B cell (primary cell): ENCODE measurements at regions not wholly inside any gene's neighbourhood (a gene's known extent, or its start where the extent isn't known, plus 50 kb on each side); places are given as distances from the start of the nearest gene placed in this dataset.

Experiments
- ATAC-seq: fragments of 200-7000 bp; cut with Tn5 transposase; one replicate; pipeline ENCODE4 v1.10.0; 2021; ENCODE audit warnings: low read depth, mild to moderate bottlenecking, moderate number of reproducible peaks, moderate library complexity
- CTCF ChIA-PET: fragments of 350-600 bp; sonication (Branson Sonifier 250); formaldehyde crosslinking; loops from one replicate; lab custom pipeline; 2021; ENCODE audit warnings: antibody characterized with exemption, inconsistent platforms; lab: Charles Lee
- POLR2A ChIA-PET: fragments of 350-600 bp; sonication (Branson Sonifier 250); formaldehyde crosslinking; loops from one replicate; lab custom pipeline; 2021; ENCODE audit warnings: antibody characterized with exemption; lab: Charles Lee
- DNase-seq: peaks from one replicate; pipeline ENCODE4 v3.0.0; 2013
- H2AFZ ChIP-seq: 2 replicates; pipeline ENCODE4 v1.6.1; 2012; ENCODE audit warnings: mild to moderate bottlenecking, low read depth, low read length; ENCODE audit not compliant: insufficient read depth, poor library complexity, severe bottlenecking
- H3K27ac ChIP-seq, 2 donors: 1 replicate in 1 of 2; 2 replicates in 1 of 2; pipeline ENCODE4 v1.5.1; 2012 to 2013; ENCODE audit warnings: low read length in 2 of 2, mild to moderate bottlenecking in 2 of 2, moderate library complexity in 1 of 2
- H3K27me3 ChIP-seq, 4 experiments: fragments of 200-600 bp in 1 of 4; sonication (generic) in 1 of 4; replicated peaks in 1 of 4; 1 replicate in 2 of 4; 2 replicates in 2 of 4; pipeline versions ENCODE4 v1.6.1 to v1.7.0; 2013 to 2016; ENCODE audit warnings: low read length in 3 of 4, mild to moderate bottlenecking in 2 of 4, mixed read lengths in 1 of 4, moderate library complexity in 1 of 4; ENCODE audit not compliant: insufficient read depth in 4 of 4, control insufficient read depth in 3 of 4; ENCODE audit errors: control extremely low read depth in 1 of 4
- H3K36me3 ChIP-seq, 2 experiments: replicated peaks in 1 of 2; 1 replicate in 1 of 2; 2 replicates in 1 of 2; pipeline versions ENCODE4 v1.6.1 to v1.7.1; 2013; ENCODE audit warnings: low read length in 1 of 2; ENCODE audit not compliant: insufficient read depth in 2 of 2, control insufficient read depth in 1 of 2; ENCODE audit errors: control extremely low read depth in 1 of 2, extremely low read depth in 1 of 2
- H3K4me1 ChIP-seq, 2 donors: fragments of 200-600 bp in 1 of 2; sonication (generic) in 1 of 2; 1 replicate in 1 of 2; 2 replicates in 1 of 2; pipeline versions ENCODE4 v1.5.1 to v1.6.1; 2013 to 2017; ENCODE audit warnings: low read length in 2 of 2; ENCODE audit not compliant: control insufficient read depth in 2 of 2, insufficient read depth in 2 of 2
- H3K4me2 ChIP-seq: replicated peaks from 2 replicates; pipeline ENCODE3; 2012; ENCODE audit warnings: mild to moderate bottlenecking, low read depth, low read length; ENCODE audit not compliant: poor library complexity, severe bottlenecking
- H3K4me3 ChIP-seq, 5 experiments: fragments of 200-600 bp in 1 of 5; sonication (generic) in 1 of 5; 1 replicate in 3 of 5; 2 replicates in 2 of 5; pipeline versions ENCODE4 v1.5.1 to v1.7.0; 2011 to 2016; ENCODE audit warnings: low read length in 4 of 5, mild to moderate bottlenecking in 4 of 5, low read depth in 2 of 5, control low read depth in 1 of 5, moderate library complexity in 1 of 5; ENCODE audit not compliant: insufficient read depth in 1 of 5; ENCODE audit errors: control extremely low read depth in 1 of 5, extremely low read depth in 1 of 5
- H3K79me2 ChIP-seq: fragments of 200-600 bp; sonication (generic); one replicate; pipeline ENCODE4 v1.6.0; 2016; ENCODE audit warnings: low read length; ENCODE audit not compliant: control insufficient read depth, insufficient read depth
- H3K9ac ChIP-seq: fragments of 200-600 bp; sonication (generic); 2 replicates; pipeline ENCODE4 v1.6.1; 2017; ENCODE audit warnings: mild to moderate bottlenecking, low read length, moderate library complexity
- H3K9me3 ChIP-seq, 3 donors: one replicate each; pipeline versions ENCODE4 v1.6.1 to v1.7.1; 2013; ENCODE audit warnings: low read length in 2 of 3; ENCODE audit not compliant: control insufficient read depth in 2 of 3, insufficient read depth in 1 of 3; ENCODE audit errors: control extremely low read depth in 1 of 3
- H4K20me1 ChIP-seq: 2 replicates; pipeline ENCODE4 v1.6.0; 2012; ENCODE audit warnings: mild to moderate bottlenecking, low read length; ENCODE audit not compliant: insufficient read depth, control insufficient read depth, poor library complexity, severe bottlenecking
- H3K27ac Mint-ChIP-seq: one replicate; pipeline ENCODE4 v1.8.0; 2021; ENCODE audit warnings: mixed read lengths
- H3K27me3 Mint-ChIP-seq: one replicate; pipeline ENCODE4 v1.8.0; 2021; ENCODE audit warnings: mixed read lengths
- H3K4me1 Mint-ChIP-seq: one replicate; pipeline ENCODE4 v1.8.0; 2021; ENCODE audit warnings: mixed read lengths
- H3K4me3 Mint-ChIP-seq: one replicate; pipeline ENCODE4 v1.8.0; 2021; ENCODE audit warnings: mixed read lengths
- H3K9me3 Mint-ChIP-seq: one replicate; pipeline ENCODE4 v1.8.0; 2022; ENCODE audit warnings: mixed read lengths; ENCODE audit not compliant: insufficient read depth
- CTCF ChIP-seq: fragments of 200-600 bp; IDR thresholded peaks from one replicate; pipeline ENCODE4 v1.8.0; 2022; ENCODE audit warnings: antibody characterized with exemption, mild to moderate bottlenecking
- EZH2 ChIP-seq: IDR thresholded peaks from 2 replicates; pipeline ENCODE4 v1.6.1; 2012; ENCODE audit warnings: borderline replicate concordance, low read depth, mild to moderate bottlenecking, moderate library complexity, low read length; ENCODE audit not compliant: insufficient read depth, poor library complexity, severe bottlenecking
- WGBS: methylation state at CpG from one replicate; pipeline ENCODE4 v1.1.5; 2013; ENCODE audit warnings: missing lambda C conversion rate; ENCODE audit not compliant: insufficient coverage; 5-methylcytosine and 5-hydroxymethylcytosine counted together
- intact Hi-C: fragments of 100-400 bp; cut with micrococcal nuclease; formaldehyde crosslinking; loops from one replicate; pipeline ENCODE4 v1.10.0; 2022

DNA sequence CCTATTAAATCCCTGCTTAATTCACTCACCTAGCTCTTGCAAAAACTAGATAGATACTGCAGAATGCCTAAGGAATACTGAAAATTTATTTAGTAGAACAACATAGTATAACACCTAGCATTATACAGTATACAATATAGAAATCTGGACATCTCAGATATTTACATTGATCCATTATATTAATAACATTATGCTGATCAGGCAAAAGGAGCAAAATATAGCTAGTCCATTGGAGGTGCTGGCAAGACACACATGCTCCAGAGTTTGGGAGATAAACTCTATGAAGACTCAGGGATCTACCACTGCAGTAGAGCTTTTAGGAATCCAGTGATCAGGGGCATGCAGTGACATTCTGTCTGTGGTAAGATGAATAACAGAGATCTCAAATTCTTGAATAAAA lies 357.6 kb downstream of the TBC1D4 start:
- ChIA-PET POLR2A (no interaction called here), CTCF (no interaction called here)
- no peak overlapping the region for H3K9ac ChIP-seq

GRCh38 chr13:75123428-75123827 lies 358.5 kb downstream of the TBC1D4 start:
- H3K4me1 Mint-ChIP-seq = no peaks in the 10 kb centered on the region
- H3K27ac Mint-ChIP-seq = no peak overlapping the region
- H2AFZ ChIP-seq = no peak overlapping the region
- no peaks in the 10 kb centered on the region for H3K9me3 ChIP-seq
- CTCF ChIA-PET = no interaction called here
- H3K4me3 Mint-ChIP-seq = no peak overlapping the region
- H3K9ac ChIP-seq = no peak overlapping the region
- H3K36me3 ChIP-seq = no peaks in the 10 kb centered on the region
- no peak overlapping the region for H3K27ac ChIP-seq
- POLR2A ChIA-PET = no interaction called here
- H4K20me1 ChIP-seq = no peaks in the 10 kb centered on the region
- H3K4me3 ChIP-seq = no peak overlapping the region
- no peak overlapping the region for H3K4me2 ChIP-seq
- DNase-seq (no peak), ATAC-seq (no peak)
- intact Hi-C loops = no loop called here
- H3K27me3 ChIP-seq = no peaks in the 10 kb centered on the region
- no peaks in the 10 kb centered on the region for H3K27me3 Mint-ChIP-seq
- WGBS = 89% methylated on average over 1 of the region's 1 CpG
- no peaks in the 10 kb centered on the region for H3K4me1 ChIP-seq
- TF ChIP-seq CTCF = no peak
- no peak for TF ChIP-seq EZH2
- no peaks in the 10 kb centered on the region for H3K9me3 Mint-ChIP-seq
- no peaks in the 10 kb centered on the region for H3K79me2 ChIP-seq

More for the DNA sequence above, 357.6 kb downstream of the TBC1D4 start:
- Mint-ChIP-seq H3K4me1 (no peaks in the 10 kb centered on the region), H3K4me3 (no peak overlapping the region), H3K27me3 (no peaks in the 10 kb centered on the region), H3K9me3 (no peaks in the 10 kb centered on the region), H3K27ac (no peak overlapping the region)
- TF ChIP-seq CTCF (no peak), EZH2 (no peak)
- Histone ChIP-seq H2AFZ (no peak overlapping the region), H3K4me1 (no peaks in the 10 kb centered on the region), H3K4me3 (no peak overlapping the region), H3K27ac (no peak overlapping the region), H3K9me3 (no peaks in the 10 kb centered on the region), H3K79me2 (no peaks in the 10 kb centered on the region), H3K4me2 (no peak overlapping the region), H3K27me3 (no peaks in the 10 kb centered on the region), H3K36me3 (no peaks in the 10 kb centered on the region), H4K20me1 (no peaks in the 10 kb centered on the region)
- ATAC-seq (no peak), DNase-seq (no peak)
- intact Hi-C loops = no loop called here
